Osteocyte (in vitro differentiated cells): ENCODE measurements at regions not wholly inside any gene's neighbourhood (a gene's known extent, or its start where the extent isn't known, plus 50 kb on each side); places are given as distances from the start of the nearest gene placed in this dataset.
A peak's percentile ranks its signal among the peaks of the same experiment; 100 is the strongest.

Source experiments
- DNase-seq: peaks from one replicate; pipeline ENCODE4 v3.0.0; 2021; ENCODE audit warnings: mixed read lengths; ENCODE audit not compliant: unreplicated experiment; ENCODE audit errors: extremely low spot score
- H3K27ac Mint-ChIP-seq: one replicate; pipeline ENCODE4 v1.8.0; 2021; ENCODE audit warnings: mild to moderate bottlenecking, mixed read lengths; ENCODE audit not compliant: unreplicated experiment
- H3K27me3 Mint-ChIP-seq: one replicate; pipeline ENCODE4 v1.8.0; 2021; ENCODE audit warnings: mixed read lengths; ENCODE audit not compliant: unreplicated experiment
- H3K36me3 Mint-ChIP-seq: one replicate; pipeline ENCODE4 v1.8.0; 2021; ENCODE audit warnings: mixed read lengths; ENCODE audit not compliant: unreplicated experiment
- H3K4me1 Mint-ChIP-seq: one replicate; pipeline ENCODE4 v1.8.0; 2021; ENCODE audit warnings: mixed read lengths; ENCODE audit not compliant: unreplicated experiment
- H3K4me3 Mint-ChIP-seq: one replicate; pipeline ENCODE4 v1.8.0; 2021; ENCODE audit warnings: mild to moderate bottlenecking, moderate library complexity, mixed read lengths; ENCODE audit not compliant: unreplicated experiment
- H3K9me3 Mint-ChIP-seq: one replicate; pipeline ENCODE4 v1.8.0; 2021; ENCODE audit warnings: mixed read lengths; ENCODE audit not compliant: unreplicated experiment
- CTCF ChIP-seq: fragments of 200-600 bp; sonication (generic); IDR thresholded peaks from 2 replicates; pipeline ENCODE4 v1.5.0; 2021; ENCODE audit warnings: antibody characterized with exemption, mild to moderate bottlenecking, moderate library complexity

GRCh38 chr6:66948106-66948505 lies 1241.1 kb upstream of the EYS start:
- Mint-ChIP-seq H3K36me3 (no peaks in the 10 kb centered on the region), H3K9me3 (peaks cover 4% of the 10 kb centered on the region), H3K27ac (peak overlapping the region; percentile 52), H3K4me1 (peaks cover 8% of the 10 kb centered on the region), H3K27me3 (peaks cover 3% of the 10 kb centered on the region), H3K4me3 (no peak overlapping the region)
- no peak for DNase-seq
- TF ChIP-seq CTCF = no peak

- Mint-ChIP-seq H3K4me1 (no peaks in the 10 kb centered on the region), H3K27ac (no peak overlapping the region), H3K36me3 (no peaks in the 10 kb centered on the region), H3K27me3 (peaks cover 12% of the 10 kb centered on the region), H3K9me3 (no peaks in the 10 kb centered on the region), H3K4me3 (no peak overlapping the region)
- no peak for DNase-seq
- no peak for TF ChIP-seq CTCF
Measured at GRCh38 chr6:66940003-66940402, 1233.0 kb upstream of the EYS start.

- Mint-ChIP-seq H3K27ac (no peak overlapping the region), H3K4me1 (no peaks in the 10 kb centered on the region), H3K36me3 (no peaks in the 10 kb centered on the region), H3K27me3 (peaks cover 7% of the 10 kb centered on the region), H3K4me3 (no peak overlapping the region), H3K9me3 (peaks cover 3% of the 10 kb centered on the region)
- no peak for DNase-seq
- TF ChIP-seq CTCF = no peak
Measured at GRCh38 chr6:66937180-66937579, 1230.2 kb upstream of the EYS start.

- no peak for DNase-seq
Measured at GRCh38 chr6:66935612-66936011, 1228.6 kb upstream of the EYS start.

GRCh38 chr6:66931787-66932186 lies 1224.8 kb upstream of the EYS start:
- no peak for DNase-seq
- H3K36me3 Mint-ChIP-seq = no peaks in the 10 kb centered on the region
- no peaks in the 10 kb centered on the region for H3K27me3 Mint-ChIP-seq
- peaks cover 3% of the 10 kb centered on the region for H3K9me3 Mint-ChIP-seq
- peaks cover 5% of the 10 kb centered on the region for H3K4me1 Mint-ChIP-seq
- no peak for TF ChIP-seq CTCF
- H3K4me3 Mint-ChIP-seq = no peak overlapping the region
- no peak overlapping the region for H3K27ac Mint-ChIP-seq

More at GRCh38 chr6:66935612-66936011, 1228.6 kb upstream of the EYS start:
- Mint-ChIP-seq H3K9me3 (peaks cover 3% of the 10 kb centered on the region), H3K4me3 (no peak overlapping the region), H3K36me3 (no peaks in the 10 kb centered on the region), H3K27me3 (peaks cover 5% of the 10 kb centered on the region), H3K4me1 (peaks cover under 1% of the 10 kb centered on the region), H3K27ac (no peak overlapping the region)
- TF ChIP-seq CTCF = no peak
